MM.1S (cell line): ENCODE measurements at regions not wholly inside any gene's neighbourhood (a gene's known extent, or its start where the extent isn't known, plus 50 kb on each side); places are given as distances from the start of the nearest gene placed in this dataset.

Source experiments
- DNase-seq: peaks from one replicate; pipeline ENCODE4 v3.0.0-alpha.2; 2015
- H2AFZ ChIP-seq: fragments of 300-600 bp; sonication (generic); 2 replicates; pipeline ENCODE4 v1.6.0; 2016; ENCODE audit warnings: antibody characterized with exemption, low read length
- H3F3A ChIP-seq: fragments of 300-600 bp; sonication (generic); 2 replicates; pipeline ENCODE4 v1.6.1; 2016; ENCODE audit warnings: mild to moderate bottlenecking, antibody characterized with exemption, low read length, moderate library complexity, mixed read lengths; ENCODE audit not compliant: insufficient read depth
- H3K27ac ChIP-seq: fragments of 300-600 bp; sonication (generic); 2 replicates; pipeline ENCODE4 v1.5.1; 2016; ENCODE audit warnings: mild to moderate bottlenecking, low read length
- H3K27me3 ChIP-seq: fragments of 300-600 bp; sonication (generic); replicated peaks from 2 replicates; pipeline ENCODE4 v1.6.0; 2016; ENCODE audit warnings: low read length; ENCODE audit not compliant: insufficient read depth
- H3K36me3 ChIP-seq: fragments of 300-600 bp; sonication (generic); replicated peaks from 2 replicates; pipeline ENCODE4 v1.6.1; 2016; ENCODE audit warnings: mild to moderate bottlenecking, low read length, mixed read lengths; ENCODE audit not compliant: insufficient read depth
- H3K4me1 ChIP-seq: fragments of 300-600 bp; sonication (generic); 2 replicates; pipeline ENCODE4 v1.6.1; 2016; ENCODE audit warnings: low read length, mixed read lengths
- H3K4me2 ChIP-seq: fragments of 300-600 bp; sonication (generic); 2 replicates; pipeline ENCODE4 v1.6.0; 2016; ENCODE audit warnings: low read depth, low read length
- H3K4me3 ChIP-seq: fragments of 300-600 bp; sonication (generic); 2 replicates; pipeline ENCODE4 v1.5.1; 2016; ENCODE audit warnings: low read length, mixed read lengths
- H3K79me2 ChIP-seq: fragments of 300-600 bp; sonication (generic); 2 replicates; pipeline ENCODE4 v1.6.1; 2016; ENCODE audit warnings: mixed run types, low read length, mixed read lengths
- H3K9ac ChIP-seq: fragments of 300-600 bp; sonication (generic); 2 replicates; pipeline ENCODE4 v1.6.1; 2016; ENCODE audit warnings: low read length, mixed read lengths
- H3K9me2 ChIP-seq: fragments of 300-600 bp; sonication (generic); replicated peaks from 2 replicates; pipeline ENCODE4 v1.6.1; 2016; ENCODE audit warnings: mild to moderate bottlenecking, low read length, mixed read lengths; ENCODE audit not compliant: insufficient read depth
- H3K9me3 ChIP-seq: fragments of 300-600 bp; sonication (generic); replicated peaks from 2 replicates; pipeline ENCODE4 v1.6.1; 2016; ENCODE audit warnings: mild to moderate bottlenecking, low read length, mixed read lengths; ENCODE audit not compliant: insufficient read depth
- H4K20me1 ChIP-seq: fragments of 300-600 bp; sonication (generic); 2 replicates; pipeline ENCODE4 v1.6.1; 2016; ENCODE audit warnings: mild to moderate bottlenecking, low read length, moderate library complexity, mixed read lengths; ENCODE audit not compliant: insufficient read depth
- CTCF ChIP-seq: fragments of 300-600 bp; sonication (generic); IDR thresholded peaks from 2 replicates; pipeline ENCODE4 v1.5.1; 2016; ENCODE audit warnings: antibody characterized with exemption, low read length, mixed read lengths
- EZH2 ChIP-seq: fragments of 300-600 bp; sonication (generic); optimal IDR thresholded peaks from 2 replicates; pipeline ENCODE3; 2017; ENCODE audit warnings: low read depth, mild to moderate bottlenecking, antibody characterized with exemption, low read length, mixed read lengths
- EZH2phosphoT487 ChIP-seq: fragments of 300-600 bp; sonication (generic); IDR thresholded peaks from 2 replicates; pipeline ENCODE4 v1.6.1; 2018; ENCODE audit warnings: antibody characterized with exemption, low read length

GRCh38 chr9:68619636-68620035 lies 79.0 kb upstream of the TMEM252 start:
- Histone ChIP-seq H3K4me1 (peaks cover 5% of the 10 kb centered on the region), H3K27ac (no peak overlapping the region), H3F3A (no peaks in the 10 kb centered on the region), H3K36me3 (no peaks in the 10 kb centered on the region), H3K9me2 (no peaks in the 10 kb centered on the region), H3K27me3 (no peaks in the 10 kb centered on the region), H3K4me3 (no peak overlapping the region), H4K20me1 (no peaks in the 10 kb centered on the region), H3K79me2 (no peaks in the 10 kb centered on the region), H2AFZ (no peak overlapping the region), H3K4me2 (no peak overlapping the region), H3K9ac (no peak overlapping the region), H3K9me3 (no peaks in the 10 kb centered on the region)
- TF ChIP-seq CTCF (no peak), EZH2phosphoT487 (no peak), EZH2 (no peak)
- no peak for DNase-seq

- H3K9me2 ChIP-seq: no peaks in the 10 kb centered on the region
- no peak overlapping the region for H3K27ac ChIP-seq
- H3K4me1 ChIP-seq: no peaks in the 10 kb centered on the region
- H3K79me2 ChIP-seq: no peaks in the 10 kb centered on the region
- H3K9ac ChIP-seq: no peak overlapping the region
- no peaks in the 10 kb centered on the region for H3K36me3 ChIP-seq
- no peak overlapping the region for H3K4me2 ChIP-seq
- H3K4me3 ChIP-seq: no peak overlapping the region
- no peaks in the 10 kb centered on the region for H3K9me3 ChIP-seq
- no peaks in the 10 kb centered on the region for H4K20me1 ChIP-seq
- H3F3A ChIP-seq: no peaks in the 10 kb centered on the region
- DNase-seq: no peak
- no peak overlapping the region for H2AFZ ChIP-seq
- TF ChIP-seq EZH2phosphoT487 (no peak), EZH2 (no peak), CTCF (no peak)
- H3K27me3 ChIP-seq: no peaks in the 10 kb centered on the region
Measured at GRCh38 chr9:68625559-68625958, 79.5 kb upstream of the PIP5K1B start.

GRCh38 chr9:68626526-68626925 lies 78.5 kb upstream of the PIP5K1B start:
- no peaks in the 10 kb centered on the region for H3K4me1 ChIP-seq
- H3K79me2 ChIP-seq: no peaks in the 10 kb centered on the region
- no peaks in the 10 kb centered on the region for H3K9me2 ChIP-seq
- H3F3A ChIP-seq: no peaks in the 10 kb centered on the region
- no peak overlapping the region for H3K4me3 ChIP-seq
- H4K20me1 ChIP-seq: no peaks in the 10 kb centered on the region
- no peak overlapping the region for H3K9ac ChIP-seq
- no peak overlapping the region for H3K4me2 ChIP-seq
- H2AFZ ChIP-seq: no peak overlapping the region
- TF ChIP-seq EZH2phosphoT487: no peak
- TF ChIP-seq EZH2: no peak
- no peak for TF ChIP-seq CTCF
- H3K27me3 ChIP-seq: no peaks in the 10 kb centered on the region
- no peaks in the 10 kb centered on the region for H3K9me3 ChIP-seq
- H3K27ac ChIP-seq: no peak overlapping the region
- no peak for DNase-seq
- no peaks in the 10 kb centered on the region for H3K36me3 ChIP-seq
